Ascending aorta (tissue), 2 donors: ENCODE measurements at regions not wholly inside any gene's neighbourhood (a gene's known extent, or its start where the extent isn't known, plus 50 kb on each side); places are given as distances from the start of the nearest gene placed in this dataset.

Experiments
- DNase-seq, 2 donors: peaks; one replicate each; pipeline ENCODE4 v3.0.0-alpha.2; 2019; ENCODE audit warnings: low spot score in 2 of 2
- H3K27ac ChIP-seq, 2 donors: fragments of 200-600 bp; sonication (generic); one replicate each; pipeline ENCODE4 v1.5.1; 2016 to 2017; ENCODE audit warnings: mild to moderate bottlenecking in 1 of 2
- H3K27me3 ChIP-seq: fragments of 200-600 bp; sonication (generic); one replicate; pipeline ENCODE4 v1.5.1; 2017
- H3K36me3 ChIP-seq, 2 donors: fragments of 200-600 bp; sonication (generic); one replicate each; pipeline ENCODE4 v1.5.1; 2016
- H3K4me1 ChIP-seq, 2 donors: fragments of 200-600 bp; sonication (generic); one replicate each; pipeline ENCODE4 v1.5.1; 2016 to 2017; ENCODE audit warnings: mild to moderate bottlenecking in 1 of 2
- H3K4me3 ChIP-seq, 2 donors: fragments of 200-600 bp; sonication (generic); one replicate each; pipeline ENCODE4 v1.5.1; 2016 to 2017; ENCODE audit warnings: mild to moderate bottlenecking in 1 of 2
- H3K9me3 ChIP-seq, 2 donors: fragments of 200-600 bp; sonication (generic); one replicate each; pipeline ENCODE4 v1.5.1; 2016
- intact Hi-C: fragments of 100-400 bp; cut with DNase I; formaldehyde crosslinking; loops from one replicate; pipeline ENCODE4 v1.15.1; 2023
- TF ChIP-seq, protein P1 (sequence below), 3 experiments: fragments of 200-600 bp in 2 of 3; fragments of 450-650 bp in 1 of 3; sonication (generic) in 2 of 3; IDR thresholded peaks; one replicate each; pipeline ENCODE4 v1.5.1; 2016 to 2019; ENCODE audit warnings: antibody characterized with exemption in 3 of 3, mild to moderate bottlenecking in 1 of 3, moderate library complexity in 1 of 3

GRCh38 chr10:16352146-16352545, 84.7 kb upstream of the PTER start:
- Histone ChIP-seq H3K36me3 (no peaks in the 10 kb centered on the region), H3K9me3 (no peaks in the 10 kb centered on the region), H3K4me3 (no peak overlapping the region), H3K4me1 (no peaks in the 10 kb centered on the region), H3K27me3 (no peaks in the 10 kb centered on the region), H3K27ac (no peak overlapping the region)
- intact Hi-C loops, result no loop called here
- no peak for DNase-seq
- TF ChIP-seq, protein P1, sequence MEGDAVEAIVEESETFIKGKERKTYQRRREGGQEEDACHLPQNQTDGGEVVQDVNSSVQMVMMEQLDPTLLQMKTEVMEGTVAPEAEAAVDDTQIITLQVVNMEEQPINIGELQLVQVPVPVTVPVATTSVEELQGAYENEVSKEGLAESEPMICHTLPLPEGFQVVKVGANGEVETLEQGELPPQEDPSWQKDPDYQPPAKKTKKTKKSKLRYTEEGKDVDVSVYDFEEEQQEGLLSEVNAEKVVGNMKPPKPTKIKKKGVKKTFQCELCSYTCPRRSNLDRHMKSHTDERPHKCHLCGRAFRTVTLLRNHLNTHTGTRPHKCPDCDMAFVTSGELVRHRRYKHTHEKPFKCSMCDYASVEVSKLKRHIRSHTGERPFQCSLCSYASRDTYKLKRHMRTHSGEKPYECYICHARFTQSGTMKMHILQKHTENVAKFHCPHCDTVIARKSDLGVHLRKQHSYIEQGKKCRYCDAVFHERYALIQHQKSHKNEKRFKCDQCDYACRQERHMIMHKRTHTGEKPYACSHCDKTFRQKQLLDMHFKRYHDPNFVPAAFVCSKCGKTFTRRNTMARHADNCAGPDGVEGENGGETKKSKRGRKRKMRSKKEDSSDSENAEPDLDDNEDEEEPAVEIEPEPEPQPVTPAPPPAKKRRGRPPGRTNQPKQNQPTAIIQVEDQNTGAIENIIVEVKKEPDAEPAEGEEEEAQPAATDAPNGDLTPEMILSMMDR (IDR thresholded peaks at IDR 0.05), result no peak

- intact Hi-C loops, result no loop called here
- no peaks in the 10 kb centered on the region for H3K4me1 ChIP-seq
Measured at GRCh38 chr10:16360001-16360400, 76.8 kb upstream of the PTER start.

GRCh38 chr10:16360425-16360824, 76.4 kb upstream of the PTER start:
- no peak for DNase-seq
- TF ChIP-seq, protein P1 (IDR thresholded peaks at IDR 0.05), result no peak
- Histone ChIP-seq H3K9me3 (no peaks in the 10 kb centered on the region), H3K36me3 (no peaks in the 10 kb centered on the region), H3K4me3 (no peak overlapping the region), H3K4me1 (no peaks in the 10 kb centered on the region), H3K27me3 (no peaks in the 10 kb centered on the region), H3K27ac (no peak overlapping the region)
- intact Hi-C loops, result no loop called here

More at GRCh38 chr10:16360001-16360400, 76.8 kb upstream of the PTER start:
- TF ChIP-seq, protein P1 (IDR thresholded peaks at IDR 0.05), result no peak
- H3K9me3 ChIP-seq, result no peaks in the 10 kb centered on the region
- H3K4me3 ChIP-seq, result no peak overlapping the region
- no peak for DNase-seq
- H3K27ac ChIP-seq, result no peak overlapping the region
- no peaks in the 10 kb centered on the region for H3K36me3 ChIP-seq
- H3K27me3 ChIP-seq, result no peaks in the 10 kb centered on the region

DNA sequence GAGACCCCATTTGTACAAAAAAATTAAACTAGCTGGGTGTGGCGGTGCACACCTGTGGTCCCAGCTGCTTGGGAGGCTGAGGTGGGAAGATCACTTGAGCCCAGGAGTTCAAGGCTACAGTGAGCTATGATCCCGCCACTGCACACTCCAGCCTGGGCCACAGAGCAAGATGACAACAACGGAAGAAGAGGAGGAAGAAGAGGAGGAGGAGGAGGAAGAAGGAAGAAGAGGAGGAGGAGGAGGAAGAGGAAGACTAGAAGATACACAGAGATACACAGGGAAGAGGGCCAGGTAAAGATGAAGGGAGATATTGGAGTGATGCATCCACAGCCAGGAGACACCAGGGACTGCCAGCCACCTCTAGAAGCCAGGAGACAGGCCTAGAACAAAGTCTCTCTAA, 75.7 kb upstream of the PTER start:
- H3K36me3 ChIP-seq, result no peaks in the 10 kb centered on the region
- DNase-seq, result no peak
- intact Hi-C loops, result no loop called here
- no peak overlapping the region for H3K4me3 ChIP-seq
- H3K4me1 ChIP-seq, result no peaks in the 10 kb centered on the region
- H3K27me3 ChIP-seq, result no peaks in the 10 kb centered on the region
- H3K27ac ChIP-seq, result no peak overlapping the region
- H3K9me3 ChIP-seq, result no peaks in the 10 kb centered on the region
- TF ChIP-seq, protein P1 (IDR thresholded peaks at IDR 0.05), result no peak

DNA sequence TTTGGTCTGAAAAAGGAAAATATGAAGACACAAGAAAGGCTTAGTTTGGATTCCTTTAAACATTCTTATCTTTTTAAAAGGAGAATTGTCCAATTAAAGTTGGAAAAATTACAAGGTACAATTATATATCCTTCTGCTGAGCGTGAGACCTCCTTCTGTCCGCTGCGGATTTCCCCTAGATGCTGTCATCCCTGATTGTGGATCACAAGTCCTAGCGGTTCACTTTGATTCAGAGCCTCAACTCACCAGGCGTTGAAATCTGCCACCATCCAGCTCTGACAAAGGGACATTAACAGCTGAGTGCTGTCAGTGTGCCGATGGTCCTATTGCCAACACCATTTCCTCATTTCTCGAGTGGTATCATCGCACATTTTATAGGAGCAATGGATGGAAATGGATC, 73.1 kb upstream of the PTER start:
- no peak for DNase-seq
- TF ChIP-seq, protein P1 (IDR thresholded peaks at IDR 0.05), result no peak

DNA sequence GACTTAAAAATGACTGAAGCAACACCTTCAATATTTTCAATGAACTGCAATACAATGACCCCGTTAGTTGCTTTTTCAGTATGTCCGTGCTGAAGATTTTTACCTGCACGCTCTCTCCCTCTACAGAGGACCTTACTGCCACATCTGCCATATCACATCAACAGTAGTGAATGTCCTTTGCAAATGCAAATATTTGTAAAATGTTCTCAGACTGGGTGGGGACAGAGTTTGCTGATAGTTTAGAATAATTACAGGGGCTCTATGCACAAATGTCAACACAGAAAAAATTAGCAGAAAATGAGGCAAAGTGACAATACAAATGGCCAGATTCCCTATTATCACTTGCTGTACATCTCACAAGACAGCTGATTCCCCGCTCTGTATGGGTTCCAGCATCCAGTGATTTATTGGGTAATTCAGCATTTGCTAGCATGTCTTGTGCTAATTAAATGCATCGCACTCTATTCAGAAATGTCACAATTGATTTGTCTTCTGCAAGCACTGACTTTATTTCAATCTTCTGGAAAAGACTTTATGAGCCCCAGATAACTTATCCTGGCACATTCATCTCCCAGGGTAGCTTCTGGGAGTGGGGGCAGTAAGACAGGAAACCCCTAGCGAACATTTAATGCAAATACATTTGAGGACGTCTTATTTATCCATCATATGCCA, 69.1 kb upstream of the PTER start:
- DNase-seq, result no peak
- H3K4me1 ChIP-seq, result no peaks in the 10 kb centered on the region
- H3K4me3 ChIP-seq, result no peak overlapping the region
- H3K36me3 ChIP-seq, result no peaks in the 10 kb centered on the region
- H3K27me3 ChIP-seq, result no peaks in the 10 kb centered on the region
- H3K27ac ChIP-seq, result no peak overlapping the region
- H3K9me3 ChIP-seq, result no peaks in the 10 kb centered on the region
- TF ChIP-seq, protein P1 (IDR thresholded peaks at IDR 0.05), result no peak
- intact Hi-C loops, result no loop called here

More for the DNA sequence above, 73.1 kb upstream of the PTER start:
- Histone ChIP-seq H3K4me1 (no peaks in the 10 kb centered on the region), H3K4me3 (no peak overlapping the region), H3K27ac (no peak overlapping the region), H3K36me3 (no peaks in the 10 kb centered on the region), H3K9me3 (no peaks in the 10 kb centered on the region), H3K27me3 (no peaks in the 10 kb centered on the region)
- intact Hi-C loops, result no loop called here
